B cell (primary cell): ENCODE measurements at regions not wholly inside any gene's neighbourhood (a gene's known extent, or its start where the extent isn't known, plus 50 kb on each side); places are given as distances from the start of the nearest gene placed in this dataset.

Experiments
- ATAC-seq: fragments of 200-7000 bp; cut with Tn5 transposase; one replicate; pipeline ENCODE4 v1.10.0; 2021; ENCODE audit warnings: low read depth, mild to moderate bottlenecking, moderate number of reproducible peaks, moderate library complexity
- CTCF ChIA-PET: fragments of 350-600 bp; sonication (Branson Sonifier 250); formaldehyde crosslinking; loops from one replicate; lab custom pipeline; 2021; ENCODE audit warnings: antibody characterized with exemption, inconsistent platforms; lab: Charles Lee
- POLR2A ChIA-PET: fragments of 350-600 bp; sonication (Branson Sonifier 250); formaldehyde crosslinking; loops from one replicate; lab custom pipeline; 2021; ENCODE audit warnings: antibody characterized with exemption; lab: Charles Lee
- DNase-seq: peaks from one replicate; pipeline ENCODE4 v3.0.0; 2013
- H2AFZ ChIP-seq: 2 replicates; pipeline ENCODE4 v1.6.1; 2012; ENCODE audit warnings: mild to moderate bottlenecking, low read depth, low read length; ENCODE audit not compliant: insufficient read depth, poor library complexity, severe bottlenecking
- H3K27ac ChIP-seq, 2 donors: 1 replicate in 1 of 2; 2 replicates in 1 of 2; pipeline ENCODE4 v1.5.1; 2012 to 2013; ENCODE audit warnings: low read length in 2 of 2, mild to moderate bottlenecking in 2 of 2, moderate library complexity in 1 of 2
- H3K27me3 ChIP-seq, 4 experiments: fragments of 200-600 bp in 1 of 4; sonication (generic) in 1 of 4; replicated peaks in 1 of 4; 1 replicate in 2 of 4; 2 replicates in 2 of 4; pipeline versions ENCODE4 v1.6.1 to v1.7.0; 2013 to 2016; ENCODE audit warnings: low read length in 3 of 4, mild to moderate bottlenecking in 2 of 4, mixed read lengths in 1 of 4, moderate library complexity in 1 of 4; ENCODE audit not compliant: insufficient read depth in 4 of 4, control insufficient read depth in 3 of 4; ENCODE audit errors: control extremely low read depth in 1 of 4
- H3K36me3 ChIP-seq, 2 experiments: replicated peaks in 1 of 2; 1 replicate in 1 of 2; 2 replicates in 1 of 2; pipeline versions ENCODE4 v1.6.1 to v1.7.1; 2013; ENCODE audit warnings: low read length in 1 of 2; ENCODE audit not compliant: insufficient read depth in 2 of 2, control insufficient read depth in 1 of 2; ENCODE audit errors: control extremely low read depth in 1 of 2, extremely low read depth in 1 of 2
- H3K4me1 ChIP-seq, 2 donors: fragments of 200-600 bp in 1 of 2; sonication (generic) in 1 of 2; 1 replicate in 1 of 2; 2 replicates in 1 of 2; pipeline versions ENCODE4 v1.5.1 to v1.6.1; 2013 to 2017; ENCODE audit warnings: low read length in 2 of 2; ENCODE audit not compliant: control insufficient read depth in 2 of 2, insufficient read depth in 2 of 2
- H3K4me2 ChIP-seq: replicated peaks from 2 replicates; pipeline ENCODE3; 2012; ENCODE audit warnings: mild to moderate bottlenecking, low read depth, low read length; ENCODE audit not compliant: poor library complexity, severe bottlenecking
- H3K4me3 ChIP-seq, 5 experiments: fragments of 200-600 bp in 1 of 5; sonication (generic) in 1 of 5; 1 replicate in 3 of 5; 2 replicates in 2 of 5; pipeline versions ENCODE4 v1.5.1 to v1.7.0; 2011 to 2016; ENCODE audit warnings: low read length in 4 of 5, mild to moderate bottlenecking in 4 of 5, low read depth in 2 of 5, control low read depth in 1 of 5, moderate library complexity in 1 of 5; ENCODE audit not compliant: insufficient read depth in 1 of 5; ENCODE audit errors: control extremely low read depth in 1 of 5, extremely low read depth in 1 of 5
- H3K79me2 ChIP-seq: fragments of 200-600 bp; sonication (generic); one replicate; pipeline ENCODE4 v1.6.0; 2016; ENCODE audit warnings: low read length; ENCODE audit not compliant: control insufficient read depth, insufficient read depth
- H3K9ac ChIP-seq: fragments of 200-600 bp; sonication (generic); 2 replicates; pipeline ENCODE4 v1.6.1; 2017; ENCODE audit warnings: mild to moderate bottlenecking, low read length, moderate library complexity
- H3K9me3 ChIP-seq, 3 donors: one replicate each; pipeline versions ENCODE4 v1.6.1 to v1.7.1; 2013; ENCODE audit warnings: low read length in 2 of 3; ENCODE audit not compliant: control insufficient read depth in 2 of 3, insufficient read depth in 1 of 3; ENCODE audit errors: control extremely low read depth in 1 of 3
- H4K20me1 ChIP-seq: 2 replicates; pipeline ENCODE4 v1.6.0; 2012; ENCODE audit warnings: mild to moderate bottlenecking, low read length; ENCODE audit not compliant: insufficient read depth, control insufficient read depth, poor library complexity, severe bottlenecking
- H3K27ac Mint-ChIP-seq: one replicate; pipeline ENCODE4 v1.8.0; 2021; ENCODE audit warnings: mixed read lengths
- H3K27me3 Mint-ChIP-seq: one replicate; pipeline ENCODE4 v1.8.0; 2021; ENCODE audit warnings: mixed read lengths
- H3K4me1 Mint-ChIP-seq: one replicate; pipeline ENCODE4 v1.8.0; 2021; ENCODE audit warnings: mixed read lengths
- H3K4me3 Mint-ChIP-seq: one replicate; pipeline ENCODE4 v1.8.0; 2021; ENCODE audit warnings: mixed read lengths
- H3K9me3 Mint-ChIP-seq: one replicate; pipeline ENCODE4 v1.8.0; 2022; ENCODE audit warnings: mixed read lengths; ENCODE audit not compliant: insufficient read depth
- CTCF ChIP-seq: fragments of 200-600 bp; IDR thresholded peaks from one replicate; pipeline ENCODE4 v1.8.0; 2022; ENCODE audit warnings: antibody characterized with exemption, mild to moderate bottlenecking
- EZH2 ChIP-seq: IDR thresholded peaks from 2 replicates; pipeline ENCODE4 v1.6.1; 2012; ENCODE audit warnings: borderline replicate concordance, low read depth, mild to moderate bottlenecking, moderate library complexity, low read length; ENCODE audit not compliant: insufficient read depth, poor library complexity, severe bottlenecking
- WGBS: methylation state at CpG from one replicate; pipeline ENCODE4 v1.1.5; 2013; ENCODE audit warnings: missing lambda C conversion rate; ENCODE audit not compliant: insufficient coverage; 5-methylcytosine and 5-hydroxymethylcytosine counted together
- intact Hi-C: fragments of 100-400 bp; cut with micrococcal nuclease; formaldehyde crosslinking; loops from one replicate; pipeline ENCODE4 v1.10.0; 2022

GRCh38 chrX:20863649-20864048 lies 510.6 kb upstream of the CNKSR2 start:
- Mint-ChIP-seq H3K27me3 (no peaks in the 10 kb centered on the region), H3K4me3 (no peak overlapping the region), H3K4me1 (no peaks in the 10 kb centered on the region), H3K27ac (no peak overlapping the region), H3K9me3 (peaks cover 3% of the 10 kb centered on the region)
- H3K79me2 ChIP-seq = no peaks in the 10 kb centered on the region
- H3K36me3 ChIP-seq = no peaks in the 10 kb centered on the region
- no peak overlapping the region for H3K27ac ChIP-seq
- ATAC-seq (no peak), DNase-seq (no peak)
- TF ChIP-seq CTCF (no peak), EZH2 (no peak)
- H2AFZ ChIP-seq = no peak overlapping the region
- no peak overlapping the region for H3K9ac ChIP-seq
- ChIA-PET POLR2A (no interaction called here), CTCF (no interaction called here)
- H4K20me1 ChIP-seq = no peaks in the 10 kb centered on the region
- no peak overlapping the region for H3K4me2 ChIP-seq
- H3K27me3 ChIP-seq = no peaks in the 10 kb centered on the region
- intact Hi-C loops = no loop called here
- peaks cover 0 to 10% (median 0%) of the 10 kb centered on the region in 3 donors for H3K9me3 ChIP-seq
- H3K4me3 ChIP-seq = no peak overlapping the region
- no peaks in the 10 kb centered on the region for H3K4me1 ChIP-seq

GRCh38 chrX:20861113-20861512 lies 513.1 kb upstream of the CNKSR2 start:
- H3K4me1 ChIP-seq = no peaks in the 10 kb centered on the region
- no peaks in the 10 kb centered on the region for H3K27me3 Mint-ChIP-seq
- intact Hi-C loops = no loop called here
- no peaks in the 10 kb centered on the region for H3K27me3 ChIP-seq
- H4K20me1 ChIP-seq = no peaks in the 10 kb centered on the region
- no peak overlapping the region for H3K9ac ChIP-seq
- WGBS = 100% methylated on average over 1 of the region's 3 CpGs
- no peak for DNase-seq
- no peak overlapping the region for H3K4me2 ChIP-seq
- peaks cover 0 to 10% (median 0%) of the 10 kb centered on the region in 3 donors for H3K9me3 ChIP-seq
- H3K79me2 ChIP-seq = no peaks in the 10 kb centered on the region
- no peak overlapping the region for H2AFZ ChIP-seq
- no peaks in the 10 kb centered on the region for H3K4me1 Mint-ChIP-seq
- ChIA-PET POLR2A (no interaction called here), CTCF (no interaction called here)
- H3K4me3 ChIP-seq = no peak overlapping the region
- H3K27ac Mint-ChIP-seq = no peak overlapping the region
- peaks cover 3% of the 10 kb centered on the region for H3K9me3 Mint-ChIP-seq
- TF ChIP-seq EZH2 (no peak), CTCF (no peak)
- H3K27ac ChIP-seq = no peak overlapping the region
- H3K4me3 Mint-ChIP-seq = no peak overlapping the region
- no peaks in the 10 kb centered on the region for H3K36me3 ChIP-seq
- ATAC-seq = no peak
